ENCODE measurements at regions not wholly inside any gene's neighbourhood (a gene's known extent, or its start where the extent isn't known, plus 50 kb on each side); places are given as distances from the start of the nearest gene placed in this dataset.

- H3K4me3 Mint-ChIP-seq: no peak overlapping the region
- intact Hi-C loops (cut with micrococcal nuclease): no loop called here
- ATAC-seq (ENCODE audit: low read depth) (no peak), DNase-seq (no peak)
- H3K27me3 Mint-ChIP-seq: no peaks in the 10 kb centered on the region
- no peaks in the 10 kb centered on the region for H3K9me3 Mint-ChIP-seq
- no peak for TF ChIP-seq CTCF (IDR thresholded peaks at IDR 0.05)
- POLR2A ChIA-PET: no interaction called here
- H3K27ac Mint-ChIP-seq: no peak overlapping the region
- H3K36me3 Mint-ChIP-seq (ENCODE audit: low read depth): no peaks in the 10 kb centered on the region
- CTCF ChIA-PET: no interaction called here
- H3K4me1 Mint-ChIP-seq: no peaks in the 10 kb centered on the region
Observed at GRCh38 chr1:228939001-228939691, 203.9 kb downstream of the RHOU start.

GRCh38 chr1:228939881-228940392 is 204.7 kb downstream of the RHOU start:
- H3K36me3 Mint-ChIP-seq (ENCODE audit: low read depth): no peaks in the 10 kb centered on the region
- no peak overlapping the region for H3K27ac Mint-ChIP-seq

DNA sequence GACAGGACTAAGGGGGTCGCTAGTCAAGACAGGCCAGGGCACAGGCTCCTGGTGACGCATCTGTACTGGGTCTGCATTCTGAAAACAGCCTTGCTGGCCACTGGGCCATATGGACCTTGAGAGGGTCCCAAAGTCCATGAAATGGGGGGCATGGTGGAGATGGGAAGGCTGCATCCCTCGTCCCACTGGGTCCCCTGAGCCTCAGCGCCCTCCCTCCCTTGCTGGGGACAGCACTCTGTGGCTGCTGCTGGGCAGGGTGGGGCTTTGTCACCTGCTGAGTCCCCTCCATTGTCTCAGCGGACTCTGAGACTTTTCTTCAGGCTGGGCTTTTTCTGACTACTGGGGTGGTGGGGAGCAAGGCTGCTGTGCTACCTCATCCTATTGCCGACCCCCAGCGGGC is 205.2 kb downstream of the RHOU start:
- H3K4me1 Mint-ChIP-seq: no peaks in the 10 kb centered on the region
- peaks cover 3% of the 10 kb centered on the region for H3K27me3 Mint-ChIP-seq
- no peaks in the 10 kb centered on the region for H3K9me3 Mint-ChIP-seq
- TF ChIP-seq CTCF (IDR thresholded peaks at IDR 0.05): no peak
- intact Hi-C loops (cut with micrococcal nuclease): no loop called here
- no peak overlapping the region for H3K4me3 Mint-ChIP-seq
- no peaks in the 10 kb centered on the region for H3K36me3 Mint-ChIP-seq (ENCODE audit: low read depth)
- ChIA-PET POLR2A (no interaction called here), CTCF (no interaction called here)
- H3K27ac Mint-ChIP-seq: no peak overlapping the region
- no peak for ATAC-seq (ENCODE audit: low read depth)
- no peak for DNase-seq

More at GRCh38 chr1:228939881-228940392, 204.7 kb downstream of the RHOU start:
- Mint-ChIP-seq H3K9me3 (no peaks in the 10 kb centered on the region), H3K27me3 (peaks cover 3% of the 10 kb centered on the region), H3K4me1 (no peaks in the 10 kb centered on the region), H3K4me3 (no peak overlapping the region)
- intact Hi-C loops (cut with micrococcal nuclease): no loop called here
- ChIA-PET CTCF (no interaction called here), POLR2A (no interaction called here)
- no peak for ATAC-seq (ENCODE audit: low read depth)
- no peak for TF ChIP-seq CTCF (IDR thresholded peaks at IDR 0.05)
- no peak for DNase-seq

DNA sequence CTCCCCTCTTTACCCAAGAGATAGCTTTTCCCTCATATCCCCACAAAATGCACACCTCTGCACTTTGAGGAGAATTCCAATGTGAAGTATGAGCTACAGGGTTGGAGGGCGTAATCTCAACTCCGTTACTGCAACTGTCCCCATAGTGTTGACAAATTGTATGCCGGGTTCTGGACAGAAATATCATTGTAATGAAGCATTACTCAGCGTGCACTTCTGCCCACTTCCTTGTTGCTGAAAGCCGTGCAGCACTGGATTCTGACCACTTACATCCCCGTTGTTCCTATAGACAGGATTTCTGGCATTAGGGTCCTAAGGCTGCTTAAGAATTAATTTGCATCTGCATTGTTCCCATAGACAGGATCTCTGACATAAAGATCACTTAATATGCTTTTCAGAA is 205.6 kb downstream of the RHOU start:
- intact Hi-C loops (cut with micrococcal nuclease): no loop called here
- ChIA-PET POLR2A (no interaction called here), CTCF (no interaction called here)
- no peak for ATAC-seq (ENCODE audit: low read depth)
- no peak overlapping the region for H3K4me3 Mint-ChIP-seq
- no peaks in the 10 kb centered on the region for H3K9me3 Mint-ChIP-seq
- no peaks in the 10 kb centered on the region for H3K36me3 Mint-ChIP-seq (ENCODE audit: low read depth)
- TF ChIP-seq CTCF (IDR thresholded peaks at IDR 0.05): no peak
- no peaks in the 10 kb centered on the region for H3K4me1 Mint-ChIP-seq
- no peak overlapping the region for H3K27ac Mint-ChIP-seq
- H3K27me3 Mint-ChIP-seq: peaks cover 3% of the 10 kb centered on the region
- DNase-seq: no peak

DNA sequence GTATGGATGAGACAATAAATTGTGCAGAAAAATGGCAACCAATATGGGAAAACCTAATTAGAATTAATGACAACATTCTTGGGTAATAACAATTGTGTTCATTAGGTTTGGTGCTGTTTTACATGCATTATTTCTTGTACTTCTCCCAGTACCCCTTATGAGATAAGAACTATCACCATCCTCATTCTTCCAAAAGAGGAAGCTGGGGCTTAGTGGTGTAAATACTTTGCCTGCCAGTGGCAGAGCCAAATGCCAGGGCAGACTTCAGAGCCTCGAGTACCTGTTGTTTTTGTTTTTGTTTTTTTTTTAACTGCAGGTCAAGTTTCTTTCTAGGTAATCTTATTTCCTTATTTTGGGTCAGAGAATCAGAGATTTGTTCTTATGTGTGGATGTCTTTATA is 206.4 kb downstream of the RHOU start:
- no peak for TF ChIP-seq CTCF (IDR thresholded peaks at IDR 0.05)
- POLR2A ChIA-PET: no interaction called here
- Mint-ChIP-seq H3K27ac (no peak overlapping the region), H3K27me3 (peaks cover 3% of the 10 kb centered on the region), H3K4me3 (no peak overlapping the region), H3K4me1 (no peaks in the 10 kb centered on the region), H3K36me3 (ENCODE audit: low read depth) (no peaks in the 10 kb centered on the region), H3K9me3 (no peaks in the 10 kb centered on the region)
- intact Hi-C loops (cut with micrococcal nuclease): no loop called here
- DNase-seq (no peak), ATAC-seq (ENCODE audit: low read depth) (no peak)
- CTCF ChIA-PET: no interaction called here

Measured in activated B cell treated with CpG ODN at 0.5 μM for 24 hours (primary cell).